Posterior cingulate gyrus (tissue), 11 donors: ENCODE measurements at regions not wholly inside any gene's neighbourhood (a gene's known extent, or its start where the extent isn't known, plus 50 kb on each side); places are given as distances from the start of the nearest gene placed in this dataset.
A peak's percentile ranks its signal among the peaks of the same experiment; 100 is the strongest.
"Not testable (repeated sequence)": the region's sequence is repeated elsewhere in the genome, so short reads cannot be mapped to it uniquely, and the experiment has no call there.

ENCODE experiments used
- DNase-seq, 10 donors: peaks; one replicate each; pipeline versions ENCODE4 v3.0.0 to v3.0.0-alpha.2; 2020 to 2021; ENCODE audit warnings: mixed read lengths in 3 of 10
- intact Hi-C: fragments of 100-400 bp; cut with DNase I; formaldehyde crosslinking; loops from one replicate; pipeline ENCODE4 v1.15.1; 2023

- intact Hi-C loops, result not testable (repeated sequence)
Observed at GRCh38 chr12:10453-10852, 56.1 kb upstream of the IQSEC3 start.

GRCh38 chr12:10879-11812, 55.4 kb upstream of the IQSEC3 start:
- intact Hi-C loops, result not testable (repeated sequence)
- DNase-seq, result peak in 2 of 10 donors; percentile 15 to 42

More at GRCh38 chr12:10453-10852, 56.1 kb upstream of the IQSEC3 start:
- peak in 2 of 10 donors; percentile 3 to 58 for DNase-seq

- peak in 4 of 10 donors; percentile 8 to 78 (median 70) for DNase-seq
- intact Hi-C loops, result not testable (repeated sequence)
Observed at GRCh38 chr12:12306-12705, 54.3 kb upstream of the IQSEC3 start.

GRCh38 chr12:12725-13640, 53.6 kb upstream of the IQSEC3 start:
- peak in 3 of 10 donors; percentile 11 to 76 (median 59) for DNase-seq
- intact Hi-C loops, result not testable (repeated sequence)

GRCh38 chr12:13841-14240, 52.7 kb upstream of the IQSEC3 start:
- intact Hi-C loops, result not testable (repeated sequence)
- peak in 3 of 10 donors; percentile 4 to 16 (median 7) for DNase-seq

- peak in 3 of 10 donors; percentile 4 to 34 (median 21) for DNase-seq
- intact Hi-C loops, result not testable (repeated sequence)
Observed at GRCh38 chr12:14696-15095, 51.9 kb upstream of the IQSEC3 start.

GRCh38 chr12:15381-15780, 51.2 kb upstream of the IQSEC3 start:
- intact Hi-C loops, result not testable (repeated sequence)
- DNase-seq, result peak in 2 of 10 donors; percentile 3 to 32

- DNase-seq, result peak in 2 of 10 donors; percentile 7 to 33
- intact Hi-C loops, result not testable (repeated sequence)
Observed at GRCh38 chr12:16019-16418, 50.5 kb upstream of the IQSEC3 start.

- intact Hi-C loops, result not testable (repeated sequence)
- peak in 1 of 10 donors; percentile 14 for DNase-seq
Observed at GRCh38 chr12:16541-16940, 50.0 kb upstream of the IQSEC3 start.
